ENCODE measurements at regions not wholly inside any gene's neighbourhood (a gene's known extent, or its start where the extent isn't known, plus 50 kb on each side); places are given as distances from the start of the nearest gene placed in this dataset.

DNA sequence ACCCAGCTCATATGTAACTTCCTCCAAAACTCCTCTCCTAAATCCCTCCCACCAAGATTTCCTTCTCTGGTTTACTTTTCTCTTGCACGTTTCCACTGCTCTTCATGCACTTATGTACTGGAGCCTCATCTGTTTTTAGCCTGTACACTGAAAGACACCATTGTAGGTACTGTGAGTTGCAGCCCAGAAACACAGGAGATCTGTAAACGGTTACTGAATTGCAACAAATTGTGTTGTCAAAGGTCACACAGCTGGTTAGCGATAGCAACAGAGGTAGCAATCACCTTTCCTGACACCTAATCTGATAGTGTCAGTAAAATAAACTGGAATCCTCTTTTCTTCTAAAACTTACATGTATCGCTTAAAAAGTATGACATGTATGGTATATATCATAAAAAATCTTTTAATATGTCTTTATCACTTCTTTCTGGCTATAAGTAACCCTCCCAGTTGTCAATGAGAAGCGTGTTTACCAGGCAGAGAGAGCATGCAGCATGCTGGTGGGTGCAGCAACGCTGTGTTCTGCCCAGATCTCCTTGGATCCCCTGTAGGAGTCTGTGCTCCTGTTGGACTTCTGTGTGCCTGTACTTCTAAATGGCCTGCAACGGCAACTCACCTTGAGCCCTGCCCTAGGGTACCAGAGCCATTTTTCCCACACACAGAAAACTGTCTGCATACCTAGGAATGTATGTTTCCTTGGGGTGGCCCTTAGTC is 121.5 kb upstream of the CPM start:
- Histone ChIP-seq H3K4me3 (no peak overlapping the region), H3K36me3 (no peaks in the 10 kb centered on the region), H3K27me3 (replicated peaks; ENCODE audit: insufficient read depth) (no peaks in the 10 kb centered on the region), H3K4me1 (replicated peaks) (no peaks in the 10 kb centered on the region), H3K27ac (no peak overlapping the region), H3K9me3 (no peaks in the 10 kb centered on the region)
- WGBS: 95% methylated on average over 7 of the region's 7 CpGs
- intact Hi-C loops (cut with DNase I): no loop called here
- TF ChIP-seq POLR2A (IDR thresholded peaks at IDR 0.05): no peak
- TF ChIP-seq, protein P1, sequence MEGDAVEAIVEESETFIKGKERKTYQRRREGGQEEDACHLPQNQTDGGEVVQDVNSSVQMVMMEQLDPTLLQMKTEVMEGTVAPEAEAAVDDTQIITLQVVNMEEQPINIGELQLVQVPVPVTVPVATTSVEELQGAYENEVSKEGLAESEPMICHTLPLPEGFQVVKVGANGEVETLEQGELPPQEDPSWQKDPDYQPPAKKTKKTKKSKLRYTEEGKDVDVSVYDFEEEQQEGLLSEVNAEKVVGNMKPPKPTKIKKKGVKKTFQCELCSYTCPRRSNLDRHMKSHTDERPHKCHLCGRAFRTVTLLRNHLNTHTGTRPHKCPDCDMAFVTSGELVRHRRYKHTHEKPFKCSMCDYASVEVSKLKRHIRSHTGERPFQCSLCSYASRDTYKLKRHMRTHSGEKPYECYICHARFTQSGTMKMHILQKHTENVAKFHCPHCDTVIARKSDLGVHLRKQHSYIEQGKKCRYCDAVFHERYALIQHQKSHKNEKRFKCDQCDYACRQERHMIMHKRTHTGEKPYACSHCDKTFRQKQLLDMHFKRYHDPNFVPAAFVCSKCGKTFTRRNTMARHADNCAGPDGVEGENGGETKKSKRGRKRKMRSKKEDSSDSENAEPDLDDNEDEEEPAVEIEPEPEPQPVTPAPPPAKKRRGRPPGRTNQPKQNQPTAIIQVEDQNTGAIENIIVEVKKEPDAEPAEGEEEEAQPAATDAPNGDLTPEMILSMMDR (IDR thresholded peaks at IDR 0.05): no peak
- DNase-seq (ENCODE audit: low spot score): no peak

DNA sequence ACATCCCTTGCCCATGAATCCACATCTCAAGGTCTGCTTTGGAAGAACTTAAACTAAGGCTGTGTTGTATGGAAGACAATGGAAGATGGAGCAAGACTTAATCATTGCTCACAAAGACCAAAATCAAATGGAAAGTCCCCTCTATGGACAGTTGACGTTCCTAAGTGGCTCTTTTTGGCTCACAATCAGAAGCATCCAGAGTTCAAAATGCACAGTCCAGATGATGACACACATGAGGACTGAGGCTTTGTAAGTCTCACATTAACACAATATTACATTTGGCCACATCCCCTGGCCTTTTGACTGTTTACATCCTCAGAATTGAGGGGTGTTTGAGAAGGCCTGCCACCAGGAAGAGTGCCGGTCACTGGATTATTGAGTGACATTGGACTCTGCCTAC is 122.3 kb upstream of the CPM start:
- no peak overlapping the region for H3K4me3 ChIP-seq
- no peak overlapping the region for H3K27ac ChIP-seq
- 87% methylated on average over 2 of the region's 2 CpGs for WGBS
- intact Hi-C loops (cut with DNase I): no loop called here
- DNase-seq (ENCODE audit: low spot score): no peak
- no peaks in the 10 kb centered on the region for H3K27me3 ChIP-seq (replicated peaks; ENCODE audit: insufficient read depth)
- TF ChIP-seq POLR2A (IDR thresholded peaks at IDR 0.05) (no peak), POLR2AphosphoS5 (IDR thresholded peaks at IDR 0.05) (no peak)
- TF ChIP-seq, protein P1 (IDR thresholded peaks at IDR 0.05): no peak
- H3K9me3 ChIP-seq: no peaks in the 10 kb centered on the region
- no peaks in the 10 kb centered on the region for H3K36me3 ChIP-seq
- H3K4me1 ChIP-seq (replicated peaks): no peaks in the 10 kb centered on the region

DNA sequence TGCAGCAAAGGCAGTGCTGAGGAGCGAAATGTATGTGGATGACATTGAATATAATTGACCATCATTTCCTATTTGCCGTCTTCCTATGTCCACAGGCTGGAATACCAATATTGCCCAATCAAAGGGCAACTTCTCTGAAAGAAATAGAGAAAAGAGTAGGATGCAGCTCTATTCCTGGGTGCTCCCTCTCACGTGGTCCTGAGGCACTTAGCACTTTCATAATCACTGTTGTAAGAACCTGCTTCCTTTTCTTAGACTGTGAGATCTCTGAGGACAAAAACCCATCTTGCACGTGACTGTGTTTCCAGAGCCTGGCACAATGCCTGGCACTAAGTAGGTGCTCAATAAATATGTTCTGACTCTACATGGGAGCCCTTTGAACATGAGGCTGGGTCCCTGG is 122.7 kb upstream of the CPM start:
- H3K4me3 ChIP-seq: no peak overlapping the region
- H3K9me3 ChIP-seq: no peaks in the 10 kb centered on the region
- TF ChIP-seq POLR2AphosphoS5 (IDR thresholded peaks at IDR 0.05) (no peak), POLR2A (IDR thresholded peaks at IDR 0.05) (no peak)
- TF ChIP-seq, protein P1 (IDR thresholded peaks at IDR 0.05): no peak
- intact Hi-C loops (cut with DNase I): no loop called here
- H3K4me1 ChIP-seq (replicated peaks): no peaks in the 10 kb centered on the region
- no peak overlapping the region for H3K27ac ChIP-seq
- H3K36me3 ChIP-seq: no peaks in the 10 kb centered on the region
- H3K27me3 ChIP-seq (replicated peaks; ENCODE audit: insufficient read depth): no peaks in the 10 kb centered on the region
- WGBS: 88% methylated on average over 4 of the region's 4 CpGs
- no peak for DNase-seq (ENCODE audit: low spot score)

DNA sequence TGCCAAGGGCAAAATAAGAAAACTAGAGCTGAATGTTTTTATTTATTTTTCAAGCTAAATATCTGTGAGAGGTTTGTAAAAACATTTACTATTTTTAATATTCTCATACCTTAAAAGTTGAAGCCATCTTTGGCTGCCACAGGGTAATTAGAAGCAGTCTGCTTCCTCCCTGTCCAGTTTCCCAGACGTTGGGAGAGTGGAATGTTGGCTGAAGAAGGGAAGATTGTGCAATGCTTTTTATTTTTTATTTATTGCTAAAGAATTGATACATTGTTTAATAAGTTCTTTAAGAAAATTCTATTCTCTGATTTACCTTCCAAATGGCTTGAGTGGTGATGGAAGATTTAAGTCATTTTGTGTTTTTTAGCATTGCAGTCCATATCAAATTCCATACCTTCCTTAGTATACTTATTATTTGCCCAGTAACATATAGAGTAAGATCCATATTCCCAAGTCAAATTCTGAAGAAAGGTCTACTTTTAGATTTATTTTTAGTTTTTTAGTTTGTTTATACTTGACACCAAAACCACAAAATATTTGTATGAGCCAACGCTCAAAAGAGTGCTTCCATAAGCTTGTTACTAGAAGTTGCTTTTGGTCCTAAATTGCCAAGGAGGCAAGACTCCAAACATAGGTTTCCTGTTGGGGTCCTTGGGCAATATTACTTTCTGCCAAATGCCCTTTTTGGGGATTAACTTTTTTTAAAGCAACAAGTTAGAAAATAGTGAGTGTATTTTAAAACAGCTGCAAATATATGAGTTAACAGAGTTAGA is 124.0 kb upstream of the CPM start:
- Histone ChIP-seq H3K27me3 (replicated peaks; ENCODE audit: insufficient read depth) (no peaks in the 10 kb centered on the region), H3K4me3 (no peak overlapping the region), H3K4me1 (replicated peaks) (peaks cover 2% of the 10 kb centered on the region), H3K27ac (no peak overlapping the region), H3K9me3 (no peaks in the 10 kb centered on the region), H3K36me3 (no peaks in the 10 kb centered on the region)
- TF ChIP-seq POLR2A (IDR thresholded peaks at IDR 0.05): no peak
- TF ChIP-seq POLR2AphosphoS5 (IDR thresholded peaks at IDR 0.05): no peak
- TF ChIP-seq, protein P1 (IDR thresholded peaks at IDR 0.05): no peak
- DNase-seq (ENCODE audit: low spot score): no peak
- intact Hi-C loops (cut with DNase I): no loop called here
- 41% methylated on average over 2 of the region's 2 CpGs for WGBS

DNA sequence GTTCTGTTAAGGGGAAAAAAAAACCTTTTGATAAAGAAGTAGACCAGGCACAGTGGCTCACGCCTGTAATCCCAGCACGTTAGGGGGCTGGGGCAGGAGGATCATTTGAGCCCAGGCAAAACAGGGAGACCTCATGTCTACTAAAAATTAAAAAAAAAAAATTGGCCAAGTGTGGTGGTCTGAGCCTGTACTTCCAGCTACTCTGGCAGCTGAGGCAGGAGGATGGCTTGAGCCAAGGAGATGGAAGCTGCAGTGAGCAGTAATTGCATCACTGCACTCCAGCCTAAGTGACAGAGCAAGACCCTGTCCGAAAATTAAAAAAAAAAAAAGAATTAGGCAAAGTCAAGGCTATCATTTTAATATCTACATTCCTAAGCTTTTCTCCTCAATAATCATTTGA is 124.8 kb upstream of the CPM start:
- WGBS: 77% methylated on average over 3 of the region's 3 CpGs
- Histone ChIP-seq H3K36me3 (no peaks in the 10 kb centered on the region), H3K4me3 (no peak overlapping the region), H3K27ac (no peak overlapping the region), H3K9me3 (no peaks in the 10 kb centered on the region), H3K27me3 (replicated peaks; ENCODE audit: insufficient read depth) (no peaks in the 10 kb centered on the region), H3K4me1 (replicated peaks) (peaks cover 3% of the 10 kb centered on the region)
- TF ChIP-seq, protein P1 (IDR thresholded peaks at IDR 0.05): no peak
- no peak for TF ChIP-seq POLR2AphosphoS5 (IDR thresholded peaks at IDR 0.05)
- no peak for TF ChIP-seq POLR2A (IDR thresholded peaks at IDR 0.05)
- DNase-seq (ENCODE audit: low spot score): no peak
- intact Hi-C loops (cut with DNase I): no loop called here
